Peyer's patch (tissue), 4 donors: ENCODE measurements at regions not wholly inside any gene's neighbourhood (a gene's known extent, or its start where the extent isn't known, plus 50 kb on each side); places are given as distances from the start of the nearest gene placed in this dataset.

Source experiments
- DNase-seq, 3 donors: peaks; one replicate each; pipeline ENCODE4 v3.0.0-alpha.2; 2017 to 2019
- H3K27ac ChIP-seq, 4 donors: fragments of 200-600 bp; sonication (generic); one replicate each; pipeline ENCODE4 v1.5.1; 2016 to 2019
- H3K27me3 ChIP-seq, 2 donors: fragments of 200-600 bp; sonication (generic); one replicate each; pipeline ENCODE4 v1.5.1; 2019
- H3K36me3 ChIP-seq, 3 donors: fragments of 200-600 bp; sonication (generic); one replicate each; pipeline ENCODE4 v1.5.1; 2016 to 2019
- H3K4me1 ChIP-seq, 4 donors: fragments of 200-600 bp; sonication (generic); one replicate each; pipeline ENCODE4 v1.5.1; 2016 to 2019
- H3K4me3 ChIP-seq, 4 donors: fragments of 200-600 bp; sonication (generic); 1 replicate in 3 of 4; 2 replicates in 1 of 4; pipeline ENCODE4 v1.5.1; 2016 to 2019; ENCODE audit warnings: mild to moderate bottlenecking in 1 of 4
- H3K9me3 ChIP-seq, 4 donors: fragments of 200-600 bp; sonication (generic); one replicate each; pipeline ENCODE4 v1.5.1; 2016 to 2019; ENCODE audit warnings: mild to moderate bottlenecking in 1 of 4
- POLR2A ChIP-seq, 2 donors: fragments of 450-650 bp; IDR thresholded peaks; one replicate each; pipeline ENCODE4 v1.5.1; 2017; ENCODE audit warnings: antibody characterized with exemption in 2 of 2, mild to moderate bottlenecking in 2 of 2, moderate library complexity in 2 of 2
- TF ChIP-seq, protein P1 (sequence below), 6 experiments: fragments of 450-650 bp in 4 of 6; fragments of 200-600 bp in 2 of 6; sonication (generic) in 1 of 6; IDR thresholded peaks; one replicate each; pipeline ENCODE4 v1.5.1; 2017 to 2019; ENCODE audit warnings: antibody characterized with exemption in 6 of 6, mild to moderate bottlenecking in 3 of 6, moderate library complexity in 1 of 6

DNA sequence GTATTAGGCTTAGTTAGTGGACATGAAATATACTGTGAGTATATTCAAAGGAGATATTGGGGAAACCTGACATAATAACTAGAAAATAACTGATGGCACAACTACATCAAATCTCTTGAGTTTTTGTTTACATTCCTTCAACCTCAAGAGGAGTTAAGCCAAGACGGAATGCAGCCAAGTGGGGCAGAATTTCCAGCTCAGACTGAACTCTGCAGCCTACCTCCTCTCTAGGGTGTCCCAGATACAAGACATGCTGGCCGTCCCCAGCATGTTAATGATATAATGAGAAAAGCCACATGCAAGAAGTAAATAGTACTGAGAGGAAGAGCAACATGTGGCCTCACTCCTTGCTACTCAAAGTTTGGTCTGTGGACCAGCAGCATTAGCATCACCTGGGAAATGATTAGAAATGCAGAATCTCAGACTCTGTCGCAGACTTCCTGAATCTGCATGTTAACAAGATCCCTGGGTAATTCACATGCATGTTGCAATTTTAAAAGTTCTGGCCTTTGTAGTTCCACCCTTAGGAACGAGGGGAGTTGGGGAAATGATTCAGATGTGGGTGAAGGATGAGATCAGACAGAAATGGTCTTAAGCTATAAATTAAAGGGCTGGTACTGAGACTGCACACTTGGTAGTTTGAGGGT is 118.4 kb upstream of the CACUL1 start:
- Histone ChIP-seq H3K4me1 (peaks cover 0 to 8% (median 0%) of the 10 kb centered on the region in 4 donors), H3K27ac (no peak overlapping the region), H3K36me3 (no peaks in the 10 kb centered on the region), H3K9me3 (peaks cover 0 to 4% (median 0%) of the 10 kb centered on the region in 4 donors), H3K4me3 (no peak overlapping the region), H3K27me3 (no peaks in the 10 kb centered on the region)
- no peak for DNase-seq
- TF ChIP-seq POLR2A (IDR thresholded peaks at IDR 0.05), result no peak
- TF ChIP-seq, protein P1, sequence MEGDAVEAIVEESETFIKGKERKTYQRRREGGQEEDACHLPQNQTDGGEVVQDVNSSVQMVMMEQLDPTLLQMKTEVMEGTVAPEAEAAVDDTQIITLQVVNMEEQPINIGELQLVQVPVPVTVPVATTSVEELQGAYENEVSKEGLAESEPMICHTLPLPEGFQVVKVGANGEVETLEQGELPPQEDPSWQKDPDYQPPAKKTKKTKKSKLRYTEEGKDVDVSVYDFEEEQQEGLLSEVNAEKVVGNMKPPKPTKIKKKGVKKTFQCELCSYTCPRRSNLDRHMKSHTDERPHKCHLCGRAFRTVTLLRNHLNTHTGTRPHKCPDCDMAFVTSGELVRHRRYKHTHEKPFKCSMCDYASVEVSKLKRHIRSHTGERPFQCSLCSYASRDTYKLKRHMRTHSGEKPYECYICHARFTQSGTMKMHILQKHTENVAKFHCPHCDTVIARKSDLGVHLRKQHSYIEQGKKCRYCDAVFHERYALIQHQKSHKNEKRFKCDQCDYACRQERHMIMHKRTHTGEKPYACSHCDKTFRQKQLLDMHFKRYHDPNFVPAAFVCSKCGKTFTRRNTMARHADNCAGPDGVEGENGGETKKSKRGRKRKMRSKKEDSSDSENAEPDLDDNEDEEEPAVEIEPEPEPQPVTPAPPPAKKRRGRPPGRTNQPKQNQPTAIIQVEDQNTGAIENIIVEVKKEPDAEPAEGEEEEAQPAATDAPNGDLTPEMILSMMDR (IDR thresholded peaks at IDR 0.05), result no peak

- peaks cover 0 to 4% (median 0%) of the 10 kb centered on the region in 4 donors for H3K9me3 ChIP-seq
- DNase-seq, result no peak
- H3K4me3 ChIP-seq, result no peak overlapping the region
- H3K36me3 ChIP-seq, result no peaks in the 10 kb centered on the region
- no peaks in the 10 kb centered on the region for H3K27me3 ChIP-seq
- peaks cover 0 to 8% (median 0%) of the 10 kb centered on the region in 4 donors for H3K4me1 ChIP-seq
- TF ChIP-seq, protein P1 (IDR thresholded peaks at IDR 0.05), result no peak
- no peak for TF ChIP-seq POLR2A (IDR thresholded peaks at IDR 0.05)
- no peak overlapping the region for H3K27ac ChIP-seq
Observed at GRCh38 chr10:118873738-118874105, 119.0 kb upstream of the CACUL1 start.

GRCh38 chr10:118874171-118874570 is 119.4 kb upstream of the CACUL1 start:
- H3K4me3 ChIP-seq, result no peak overlapping the region
- H3K4me1 ChIP-seq, result peaks cover 0 to 8% (median 0%) of the 10 kb centered on the region in 4 donors
- no peak overlapping the region for H3K27ac ChIP-seq
- no peaks in the 10 kb centered on the region for H3K36me3 ChIP-seq
- TF ChIP-seq, protein P1 (IDR thresholded peaks at IDR 0.05), result no peak
- TF ChIP-seq POLR2A (IDR thresholded peaks at IDR 0.05), result no peak
- H3K27me3 ChIP-seq, result no peaks in the 10 kb centered on the region
- DNase-seq, result no peak
- peaks cover 0 to 4% (median 0%) of the 10 kb centered on the region in 4 donors for H3K9me3 ChIP-seq

DNA sequence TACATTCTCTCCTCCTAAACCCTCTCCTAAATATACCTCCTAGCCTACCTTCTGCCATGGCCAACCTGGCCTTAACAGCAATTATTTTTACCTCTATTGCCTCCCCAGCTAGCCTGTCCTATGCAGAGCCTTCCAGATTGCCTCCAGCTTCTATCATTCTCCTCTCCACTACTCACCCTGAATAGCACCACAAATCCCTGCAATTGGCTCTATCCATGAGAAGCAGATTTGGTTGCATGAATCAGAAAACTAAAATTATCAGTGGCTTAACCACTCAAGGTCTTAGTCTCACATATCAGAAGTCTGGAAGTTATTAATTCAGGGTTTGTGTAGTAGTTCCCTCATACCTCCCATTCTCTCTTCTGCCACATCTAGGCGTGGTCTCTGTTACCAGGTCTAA is 120.3 kb upstream of the CACUL1 start:
- H3K27ac ChIP-seq, result no peak overlapping the region
- no peaks in the 10 kb centered on the region for H3K36me3 ChIP-seq
- H3K9me3 ChIP-seq, result peaks cover 0 to 4% (median 0%) of the 10 kb centered on the region in 4 donors
- H3K4me3 ChIP-seq, result no peak overlapping the region
- peaks cover 0 to 7% (median 0%) of the 10 kb centered on the region in 4 donors for H3K4me1 ChIP-seq
- no peaks in the 10 kb centered on the region for H3K27me3 ChIP-seq
- no peak for TF ChIP-seq POLR2A (IDR thresholded peaks at IDR 0.05)
- TF ChIP-seq, protein P1 (IDR thresholded peaks at IDR 0.05), result no peak
- DNase-seq, result no peak

- Histone ChIP-seq H3K4me3 (no peak overlapping the region), H3K27ac (no peak overlapping the region), H3K4me1 (no peaks in the 10 kb centered on the region), H3K27me3 (no peaks in the 10 kb centered on the region), H3K36me3 (no peaks in the 10 kb centered on the region), H3K9me3 (no peaks in the 10 kb centered on the region)
- no peak for TF ChIP-seq POLR2A (IDR thresholded peaks at IDR 0.05)
- TF ChIP-seq, protein P1 (IDR thresholded peaks at IDR 0.05), result no peak
- DNase-seq, result no peak
Observed at GRCh38 chr10:118882741-118883140, 128.0 kb upstream of the CACUL1 start.
